PC-9 (cell line): ENCODE measurements at regions not wholly inside any gene's neighbourhood (a gene's known extent, or its start where the extent isn't known, plus 50 kb on each side); places are given as distances from the start of the nearest gene placed in this dataset.

Experiments
- EZH2 ChIP-seq: fragments of 200-600 bp; sonication (generic); IDR thresholded peaks from 2 replicates; pipeline ENCODE4 v1.8.0; 2017; ENCODE audit warnings: antibody characterized with exemption, low read depth
- TF ChIP-seq, protein P1 (sequence below): fragments of 200-600 bp; sonication (generic); conservative IDR thresholded peaks from 2 replicates; pipeline ENCODE4 v1.6.1; 2017; ENCODE audit warnings: mixed run types, antibody characterized with exemption, mild to moderate bottlenecking, moderate library complexity

DNA sequence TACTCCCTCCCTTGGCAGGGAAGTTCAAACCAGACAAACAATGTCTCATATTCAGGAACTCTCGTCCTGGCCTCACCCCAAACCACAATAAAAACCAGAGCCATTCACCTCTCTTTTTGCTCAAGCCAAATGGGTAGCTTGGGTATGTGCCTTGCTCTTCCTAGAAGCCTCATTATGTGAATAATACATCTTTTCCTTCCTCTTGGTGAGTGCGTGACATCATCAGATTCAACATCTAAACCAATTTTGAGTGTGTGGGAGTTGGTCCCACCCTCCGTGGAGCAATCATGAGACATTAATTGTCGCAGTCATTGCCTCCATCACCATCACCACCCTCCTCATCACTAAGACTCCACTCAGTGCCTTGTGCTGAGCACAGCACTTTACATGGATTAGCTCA is 482.9 kb downstream of the PTPRU start:
- TF ChIP-seq, protein P1, sequence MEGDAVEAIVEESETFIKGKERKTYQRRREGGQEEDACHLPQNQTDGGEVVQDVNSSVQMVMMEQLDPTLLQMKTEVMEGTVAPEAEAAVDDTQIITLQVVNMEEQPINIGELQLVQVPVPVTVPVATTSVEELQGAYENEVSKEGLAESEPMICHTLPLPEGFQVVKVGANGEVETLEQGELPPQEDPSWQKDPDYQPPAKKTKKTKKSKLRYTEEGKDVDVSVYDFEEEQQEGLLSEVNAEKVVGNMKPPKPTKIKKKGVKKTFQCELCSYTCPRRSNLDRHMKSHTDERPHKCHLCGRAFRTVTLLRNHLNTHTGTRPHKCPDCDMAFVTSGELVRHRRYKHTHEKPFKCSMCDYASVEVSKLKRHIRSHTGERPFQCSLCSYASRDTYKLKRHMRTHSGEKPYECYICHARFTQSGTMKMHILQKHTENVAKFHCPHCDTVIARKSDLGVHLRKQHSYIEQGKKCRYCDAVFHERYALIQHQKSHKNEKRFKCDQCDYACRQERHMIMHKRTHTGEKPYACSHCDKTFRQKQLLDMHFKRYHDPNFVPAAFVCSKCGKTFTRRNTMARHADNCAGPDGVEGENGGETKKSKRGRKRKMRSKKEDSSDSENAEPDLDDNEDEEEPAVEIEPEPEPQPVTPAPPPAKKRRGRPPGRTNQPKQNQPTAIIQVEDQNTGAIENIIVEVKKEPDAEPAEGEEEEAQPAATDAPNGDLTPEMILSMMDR = no peak
- no peak for TF ChIP-seq EZH2
